K562 (cell line): ENCODE measurements at regions not wholly inside any gene's neighbourhood (a gene's known extent, or its start where the extent isn't known, plus 50 kb on each side); places are given as distances from the start of the nearest gene placed in this dataset.

Experiments used
- ATF7 ChIP-seq: fragments of 450-650 bp; IDR thresholded peaks from 2 replicates; pipeline ENCODE4 v1.7.1; 2014; ENCODE audit warnings: mild to moderate bottlenecking, moderate library complexity
- CHD1 ChIP-seq: fragments of 200-600 bp; sonication (generic); IDR thresholded peaks from one replicate; pipeline ENCODE4 v1.6.1; 2012; ENCODE audit warnings: mild to moderate bottlenecking, moderate library complexity, low read length, inconsistent platforms
- FOXK1 ChIP-seq: sonication (generic); formaldehyde crosslinking; IDR thresholded peaks from 2 replicates; pipeline ENCODE4 v1.8.0; 2022; ENCODE audit warnings: missing genetic modification reagents, mild to moderate bottlenecking, borderline replicate concordance
- HOXB6 ChIP-seq: fragments of 250-450 bp; sonication (Bioruptor Pico); IDR thresholded peaks from 2 replicates; pipeline ENCODE4 v1.5.1; 2022; ENCODE audit warnings: mild to moderate bottlenecking, borderline replicate concordance
- KDM5B ChIP-seq: fragments of 200-600 bp; sonication (generic); IDR thresholded peaks from 2 replicates; pipeline ENCODE4 v1.6.1; 2012; ENCODE audit warnings: low read depth, mild to moderate bottlenecking, moderate library complexity, low read length, control low read depth, inconsistent platforms; ENCODE audit not compliant: insufficient replicate concordance
- NCOA1 ChIP-seq: fragments of 450-650 bp; IDR thresholded peaks from 2 replicates; pipeline ENCODE4 v1.6.1; 2016; ENCODE audit warnings: low read depth
- TCF7L2 ChIP-seq: fragments of 150-350 bp; IDR thresholded peaks from 2 replicates; pipeline ENCODE4 v1.6.1; 2016; ENCODE audit warnings: low read depth, mild to moderate bottlenecking, low read length, moderate library complexity
- ZZZ3 ChIP-seq: fragments of 450-650 bp; IDR thresholded peaks from 2 replicates; pipeline ENCODE4 v1.6.1; 2016; ENCODE audit warnings: antibody characterized with exemption, mild to moderate bottlenecking, moderate library complexity
- TF ChIP-seq, protein P1 (sequence below): sonication (generic); formaldehyde crosslinking; IDR thresholded peaks from 2 replicates; pipeline ENCODE4 v1.8.1; 2023; ENCODE audit warnings: mild to moderate bottlenecking, missing genetic modification reagents, moderate library complexity
- TF ChIP-seq, protein P2 (sequence below): fragments of 200-800 bp; sonication (Bioruptor generic); IDR thresholded peaks from 2 replicates; pipeline ENCODE4 v1.6.1; 2017; ENCODE audit warnings: missing genetic modification characterization, missing compliant biosample characterization

DNA sequence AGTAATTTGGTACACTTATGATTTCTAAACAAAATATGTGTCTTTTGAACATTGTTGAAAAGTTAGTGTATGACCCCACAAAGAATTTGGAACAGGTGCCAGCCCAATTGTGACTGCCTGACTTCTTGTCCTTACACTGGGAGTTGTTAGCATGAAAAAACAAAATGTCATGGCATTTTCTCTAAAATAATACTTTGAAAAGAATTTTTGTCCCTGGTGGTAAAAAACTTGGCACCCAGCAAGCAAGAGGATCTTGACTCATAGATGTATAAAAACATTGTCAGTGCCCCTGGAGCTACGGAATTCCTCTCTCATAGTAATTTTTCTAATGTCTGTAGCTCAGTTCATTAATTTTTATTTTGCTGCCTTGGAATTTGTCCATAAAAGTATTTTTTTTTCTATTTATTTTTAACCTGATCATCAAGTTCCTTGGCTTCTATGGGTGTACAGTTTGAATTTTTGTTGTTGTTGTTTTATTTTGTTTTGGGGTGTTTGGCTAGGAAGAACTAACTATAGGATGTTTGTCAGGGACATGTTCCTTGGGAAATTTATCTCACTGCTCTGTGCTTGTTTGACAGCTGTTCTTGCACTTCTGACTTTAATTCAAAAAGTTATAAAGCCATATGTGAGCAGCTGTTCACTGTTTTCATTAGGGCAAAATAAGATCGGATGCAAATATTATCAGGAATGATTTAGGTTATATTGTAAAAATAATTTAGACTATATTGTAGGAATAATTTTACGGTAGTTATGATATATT lies 95.4 kb upstream of the NUDT6 start (continued):
- TF ChIP-seq, protein P1, sequence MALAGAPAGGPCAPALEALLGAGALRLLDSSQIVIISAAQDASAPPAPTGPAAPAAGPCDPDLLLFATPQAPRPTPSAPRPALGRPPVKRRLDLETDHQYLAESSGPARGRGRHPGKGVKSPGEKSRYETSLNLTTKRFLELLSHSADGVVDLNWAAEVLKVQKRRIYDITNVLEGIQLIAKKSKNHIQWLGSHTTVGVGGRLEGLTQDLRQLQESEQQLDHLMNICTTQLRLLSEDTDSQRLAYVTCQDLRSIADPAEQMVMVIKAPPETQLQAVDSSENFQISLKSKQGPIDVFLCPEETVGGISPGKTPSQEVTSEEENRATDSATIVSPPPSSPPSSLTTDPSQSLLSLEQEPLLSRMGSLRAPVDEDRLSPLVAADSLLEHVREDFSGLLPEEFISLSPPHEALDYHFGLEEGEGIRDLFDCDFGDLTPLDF (CRISPR knock-in tag), result no peak
- TF ChIP-seq CHD1, result no peak
- no peak for TF ChIP-seq NCOA1
- TF ChIP-seq, protein P2, sequence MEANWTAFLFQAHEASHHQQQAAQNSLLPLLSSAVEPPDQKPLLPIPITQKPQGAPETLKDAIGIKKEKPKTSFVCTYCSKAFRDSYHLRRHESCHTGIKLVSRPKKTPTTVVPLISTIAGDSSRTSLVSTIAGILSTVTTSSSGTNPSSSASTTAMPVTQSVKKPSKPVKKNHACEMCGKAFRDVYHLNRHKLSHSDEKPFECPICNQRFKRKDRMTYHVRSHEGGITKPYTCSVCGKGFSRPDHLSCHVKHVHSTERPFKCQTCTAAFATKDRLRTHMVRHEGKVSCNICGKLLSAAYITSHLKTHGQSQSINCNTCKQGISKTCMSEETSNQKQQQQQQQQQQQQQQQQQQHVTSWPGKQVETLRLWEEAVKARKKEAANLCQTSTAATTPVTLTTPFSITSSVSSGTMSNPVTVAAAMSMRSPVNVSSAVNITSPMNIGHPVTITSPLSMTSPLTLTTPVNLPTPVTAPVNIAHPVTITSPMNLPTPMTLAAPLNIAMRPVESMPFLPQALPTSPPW (CRISPR knock-in tag), result no peak
- TF ChIP-seq HOXB6 (CRISPR knock-in tag), result no peak
- no peak for TF ChIP-seq ZZZ3
- no peak for TF ChIP-seq KDM5B
- no peak for TF ChIP-seq TCF7L2
- no peak for TF ChIP-seq FOXK1
- TF ChIP-seq ATF7, result no peak
- TF ChIP-seq, all 486 proteins: peak for 0
